ENCODE measurements at regions not wholly inside any gene's neighbourhood (a gene's known extent, or its start where the extent isn't known, plus 50 kb on each side); places are given as distances from the start of the nearest gene placed in this dataset.

DNA sequence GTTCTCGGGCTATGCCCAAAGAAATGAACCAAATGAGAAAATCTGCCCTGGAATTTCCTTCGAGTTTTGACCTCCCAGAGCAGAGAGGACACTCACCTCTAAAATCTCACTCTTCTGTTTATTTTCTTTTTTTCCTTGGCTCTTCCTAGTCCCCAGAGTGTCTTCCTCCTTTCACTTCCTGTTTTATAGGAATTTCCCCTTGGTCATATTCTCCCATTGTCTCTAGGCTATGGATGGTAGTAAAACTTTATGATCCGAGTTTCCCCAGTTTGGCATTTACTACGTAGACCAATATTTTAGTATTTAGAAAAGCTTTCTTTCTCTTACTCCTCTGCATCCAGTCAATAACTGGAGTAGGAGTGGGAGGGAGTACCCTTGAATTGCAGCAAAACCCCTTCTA, 354.5 kb upstream of the ZNF608 start:
- H3K4me3 ChIP-seq (ENCODE audit: low read depth, low read length) = no peak overlapping the region
- no peak for DNase-seq (ENCODE audit: low read depth)

DNA sequence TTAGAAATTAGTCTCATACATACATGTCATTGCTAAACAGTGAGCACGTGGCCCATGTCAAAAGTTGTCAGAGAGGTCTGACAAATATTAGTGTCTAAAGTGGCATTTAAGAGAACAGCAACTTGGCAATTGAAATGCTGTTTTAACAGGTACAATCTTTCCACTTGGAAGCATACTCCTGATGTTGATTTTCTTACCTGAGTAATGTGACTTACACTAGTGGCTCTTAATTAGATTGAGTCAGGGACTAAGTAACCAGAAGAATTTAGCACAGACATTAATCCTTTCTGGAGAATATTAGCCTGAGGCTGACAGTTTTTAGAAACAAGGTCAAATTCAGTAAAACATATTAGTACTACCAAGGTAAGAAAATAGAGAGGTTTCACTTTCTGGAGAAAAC, 357.0 kb upstream of the ZNF608 start:
- H3K4me3 ChIP-seq (ENCODE audit: low read depth, low read length) = no peak overlapping the region
- DNase-seq (ENCODE audit: low read depth) = no peak

DNA sequence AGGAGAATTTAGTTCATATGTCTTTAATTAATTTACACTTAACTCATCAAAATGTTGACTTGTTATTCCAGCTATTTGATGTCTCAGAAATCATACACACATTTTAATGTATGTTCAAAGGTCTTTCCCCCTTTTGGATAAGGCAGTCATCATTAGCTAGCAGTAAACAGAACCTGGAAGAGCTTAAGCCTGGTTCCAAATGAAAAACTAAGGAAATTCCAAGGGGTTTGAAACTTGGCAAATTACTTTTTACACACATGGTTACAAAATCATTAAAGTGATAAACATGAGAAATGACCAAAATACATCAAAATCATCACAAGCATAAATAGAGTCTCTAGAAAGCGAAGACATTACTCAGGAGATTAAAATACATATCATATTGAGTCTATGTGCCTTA, 359.8 kb upstream of the ZNF608 start:
- H3K4me3 ChIP-seq (ENCODE audit: low read depth, low read length) = no peak overlapping the region
- no peak for DNase-seq (ENCODE audit: low read depth)

DNA sequence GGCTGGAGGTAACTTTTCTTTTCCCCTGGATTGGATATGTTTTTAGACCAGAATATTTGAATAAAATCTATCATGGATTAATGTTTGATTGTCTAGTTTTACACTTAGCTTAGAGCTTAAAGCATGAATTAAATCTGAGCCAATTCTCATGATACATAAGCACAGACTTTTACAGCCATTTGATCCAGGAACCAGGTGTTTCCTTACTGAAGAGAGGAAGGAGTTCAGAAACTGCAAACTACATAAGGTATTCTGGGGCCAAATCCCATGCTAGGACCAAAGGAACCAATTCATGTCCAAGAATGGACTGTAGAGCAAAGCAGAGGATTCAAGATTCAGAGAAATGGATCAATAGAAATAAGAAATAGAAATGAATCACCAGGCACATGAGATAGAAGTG, 360.4 kb upstream of the ZNF608 start:
- H3K4me3 ChIP-seq (ENCODE audit: low read depth, low read length) = no peak overlapping the region
- DNase-seq (ENCODE audit: low read depth) = no peak

DNA sequence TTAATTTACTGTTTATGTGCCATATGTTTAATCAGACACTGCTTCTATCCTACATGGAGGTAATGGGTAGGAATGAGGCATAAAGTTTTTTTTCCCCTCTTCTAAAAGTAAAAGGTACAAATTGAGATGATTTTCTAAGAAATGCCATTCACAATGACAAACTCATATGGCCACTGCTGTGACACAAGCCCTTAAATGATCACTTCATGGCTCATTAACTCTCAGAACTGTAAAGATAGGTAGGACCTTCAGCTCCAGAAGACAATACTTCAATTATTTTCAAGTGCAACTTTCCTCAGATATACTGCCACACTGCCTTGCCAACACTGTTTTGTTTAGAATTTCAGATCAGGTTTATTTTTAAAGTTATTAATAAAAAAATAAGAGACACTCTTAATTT, 362.9 kb upstream of the ZNF608 start:
- H3K4me3 ChIP-seq (ENCODE audit: low read depth, low read length) = no peak overlapping the region
- no peak for DNase-seq (ENCODE audit: low read depth)

DNA sequence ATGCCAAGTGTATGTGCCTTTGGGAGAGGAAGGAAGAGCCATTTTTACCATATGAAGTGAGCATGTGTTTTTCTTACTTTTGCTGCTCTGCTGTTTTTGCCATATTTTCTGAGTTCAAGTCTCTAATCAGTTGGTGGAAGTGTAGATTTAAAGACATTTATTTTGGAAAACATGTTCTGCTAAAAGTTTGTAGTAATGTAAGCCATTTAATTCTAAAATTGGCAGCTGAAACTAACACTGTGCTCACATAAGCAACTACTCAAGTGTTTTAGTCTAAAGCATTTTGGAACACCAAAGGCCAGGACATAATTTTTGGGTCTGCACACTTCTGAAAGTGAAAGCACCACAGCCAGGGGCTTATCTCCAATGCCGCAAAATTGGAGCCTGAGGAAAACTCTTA, 363.4 kb upstream of the ZNF608 start:
- no peak overlapping the region for H3K4me3 ChIP-seq (ENCODE audit: low read depth, low read length)
- no peak for DNase-seq (ENCODE audit: low read depth)

DNA sequence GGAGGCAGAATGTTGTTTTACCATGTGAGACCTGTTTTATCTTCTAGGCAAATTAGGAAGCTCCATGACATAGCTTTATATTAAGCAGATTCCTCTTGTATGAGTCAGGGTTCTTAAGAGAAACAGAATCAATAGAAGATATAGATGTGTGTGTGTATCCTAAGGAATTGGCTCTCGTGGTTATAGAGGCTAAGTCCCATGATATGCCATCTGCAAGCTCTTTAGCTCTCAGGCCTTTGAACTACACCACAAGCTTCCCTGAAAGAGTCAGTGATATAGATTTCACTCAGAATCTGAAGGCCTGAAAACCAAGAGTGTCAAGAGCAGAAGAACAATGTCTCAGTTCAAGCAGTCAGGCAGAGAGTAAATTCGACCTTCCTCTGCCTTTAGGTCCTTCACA, 365.8 kb upstream of the ZNF608 start:
- H3K4me3 ChIP-seq (ENCODE audit: low read depth, low read length) = no peak overlapping the region
- DNase-seq (ENCODE audit: low read depth) = peak; percentile 57

DNA sequence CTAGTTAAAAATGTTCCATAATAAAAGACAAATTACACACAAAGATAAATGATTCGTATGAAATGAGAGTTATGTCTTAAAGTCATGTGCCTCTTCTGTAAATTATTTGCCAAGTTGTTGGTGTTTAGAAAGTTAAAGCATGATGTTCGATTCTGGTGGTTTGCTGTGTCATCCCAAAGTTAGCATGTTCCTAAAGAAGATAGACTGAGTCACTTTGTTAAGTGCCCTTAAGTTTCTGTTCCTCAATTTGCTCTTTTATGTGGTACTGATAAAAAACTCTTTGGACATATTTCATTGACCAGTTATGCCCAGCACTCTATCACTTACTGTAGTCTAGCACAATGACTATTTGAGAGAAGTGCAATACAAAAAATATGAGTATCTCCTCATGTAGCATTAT, 366.9 kb upstream of the ZNF608 start:
- no peak for DNase-seq (ENCODE audit: low read depth)
- no peak overlapping the region for H3K4me3 ChIP-seq (ENCODE audit: low read depth, low read length)

DNA sequence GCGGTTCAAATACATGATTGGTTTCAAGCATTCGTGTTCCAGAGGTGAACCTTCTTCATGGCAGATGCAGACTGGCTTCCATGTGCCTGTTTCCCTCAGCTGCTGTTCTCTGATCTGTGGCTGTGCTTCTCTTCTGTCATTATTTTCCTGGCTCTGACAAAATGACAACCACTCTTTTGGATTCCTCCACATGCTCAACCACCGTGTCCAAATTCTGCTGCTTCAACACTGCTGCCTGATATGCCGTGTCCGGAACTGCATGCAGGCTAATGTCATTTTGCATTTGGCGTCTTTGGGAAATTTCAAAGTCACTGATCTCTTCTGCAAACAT, 368.7 kb upstream of the ZNF608 start:
- no peak overlapping the region for H3K4me3 ChIP-seq (ENCODE audit: low read depth, low read length)
- DNase-seq (ENCODE audit: low read depth) = no peak

DNA sequence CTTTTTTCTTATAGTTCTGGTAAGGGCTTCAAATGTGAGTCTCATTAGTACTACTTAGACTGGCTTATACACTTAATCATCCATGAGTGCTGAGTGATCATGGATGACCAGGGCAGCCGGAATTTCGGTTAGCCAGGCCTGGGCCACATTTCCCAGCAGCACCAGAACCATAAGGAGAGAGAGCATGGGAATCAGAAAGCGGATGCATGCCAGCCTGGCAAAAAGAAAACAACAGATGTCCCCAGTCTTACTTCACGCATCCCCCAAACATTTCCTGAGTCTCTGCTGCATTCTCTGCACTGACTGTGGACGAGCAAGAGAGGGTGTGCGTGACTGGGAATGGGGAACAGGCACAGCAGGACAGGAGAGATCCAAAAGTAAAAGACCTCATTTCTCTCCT, 371.1 kb upstream of the ZNF608 start:
- DNase-seq (ENCODE audit: low read depth) = no peak

DNA sequence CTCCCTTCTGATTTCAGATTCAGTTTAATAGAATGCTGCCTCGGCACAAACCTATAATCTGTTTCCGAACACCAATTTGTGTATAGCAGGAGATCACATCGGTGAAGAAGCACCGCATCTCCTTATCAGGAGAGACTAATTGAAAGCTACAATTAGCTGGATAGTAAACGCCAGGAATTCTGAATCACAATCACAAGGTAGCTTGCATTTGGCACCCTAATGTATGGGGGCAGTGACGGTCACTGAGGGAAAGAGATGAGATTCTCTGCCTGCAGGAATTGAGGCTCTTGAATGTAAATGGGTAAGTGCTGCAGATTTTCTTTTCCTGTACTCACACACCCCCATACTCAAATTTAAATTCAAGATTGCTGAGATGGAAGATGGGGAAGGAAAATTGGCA, 373.6 kb upstream of the ZNF608 start:
- no peak overlapping the region for H3K4me3 ChIP-seq (ENCODE audit: low read depth, low read length)
- DNase-seq (ENCODE audit: low read depth) = no peak

More for the DNA sequence above, 371.1 kb upstream of the ZNF608 start:
- H3K4me3 ChIP-seq (ENCODE audit: low read depth, low read length) = no peak overlapping the region

DNA sequence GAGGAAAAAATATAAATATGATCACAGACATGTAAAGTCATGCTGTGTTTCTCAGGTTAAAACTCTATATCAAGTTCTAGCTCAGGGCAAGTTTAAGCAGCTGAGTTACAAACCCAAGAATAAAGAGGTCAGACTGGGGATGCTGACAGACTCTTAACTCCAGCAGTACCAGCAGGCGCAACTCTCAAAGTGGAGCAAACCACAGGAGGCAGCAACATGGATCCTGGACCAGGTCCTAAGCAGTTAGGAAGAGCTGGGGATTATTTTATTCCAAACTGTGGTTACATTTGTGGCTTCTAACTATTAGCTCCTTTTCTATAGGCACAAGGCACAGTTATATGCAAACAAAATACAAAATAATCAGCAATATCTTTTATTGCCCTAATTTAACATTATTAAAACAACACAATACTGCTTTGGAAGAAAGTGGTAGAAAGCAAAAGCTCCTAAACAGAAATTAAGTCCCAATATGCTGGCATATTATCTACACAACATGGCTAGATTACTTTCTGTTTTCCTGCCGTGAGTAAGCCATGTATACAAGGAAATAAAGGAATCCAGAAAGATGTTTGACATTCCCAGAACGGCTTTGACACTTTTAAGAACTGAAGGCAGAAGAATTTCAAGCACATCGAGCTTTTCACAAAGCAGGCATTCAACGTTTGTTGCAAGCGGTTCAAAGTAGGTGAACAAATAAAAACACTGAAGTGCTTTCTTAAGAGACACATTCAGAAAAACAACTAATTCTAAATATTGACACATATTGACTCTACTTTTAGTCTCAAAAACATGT, 378.8 kb upstream of the ZNF608 start:
- H3K4me3 ChIP-seq (ENCODE audit: low read depth, low read length) = no peak overlapping the region
- DNase-seq (ENCODE audit: low read depth) = no peak

DNA sequence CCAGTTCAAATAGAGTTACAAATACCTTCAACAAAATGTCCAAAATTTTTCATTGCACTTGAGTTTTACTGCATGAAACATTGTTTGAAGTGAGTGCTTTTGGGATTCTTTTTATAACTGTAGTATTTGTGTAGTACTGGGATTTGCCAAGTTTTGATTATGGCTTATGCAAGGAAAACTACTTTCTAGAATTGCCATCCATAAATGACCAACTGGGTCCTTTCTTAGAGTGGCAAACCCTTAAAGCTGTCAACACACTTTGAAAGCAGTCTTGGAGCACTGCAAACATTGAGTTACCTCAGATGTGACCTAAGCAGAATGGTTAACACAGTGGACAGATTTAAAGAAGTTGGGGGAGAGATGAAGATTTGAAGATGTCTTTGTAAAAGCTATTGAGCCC, 379.6 kb upstream of the ZNF608 start:
- H3K4me3 ChIP-seq (ENCODE audit: low read depth, low read length) = no peak overlapping the region
- DNase-seq (ENCODE audit: low read depth) = no peak

DNA sequence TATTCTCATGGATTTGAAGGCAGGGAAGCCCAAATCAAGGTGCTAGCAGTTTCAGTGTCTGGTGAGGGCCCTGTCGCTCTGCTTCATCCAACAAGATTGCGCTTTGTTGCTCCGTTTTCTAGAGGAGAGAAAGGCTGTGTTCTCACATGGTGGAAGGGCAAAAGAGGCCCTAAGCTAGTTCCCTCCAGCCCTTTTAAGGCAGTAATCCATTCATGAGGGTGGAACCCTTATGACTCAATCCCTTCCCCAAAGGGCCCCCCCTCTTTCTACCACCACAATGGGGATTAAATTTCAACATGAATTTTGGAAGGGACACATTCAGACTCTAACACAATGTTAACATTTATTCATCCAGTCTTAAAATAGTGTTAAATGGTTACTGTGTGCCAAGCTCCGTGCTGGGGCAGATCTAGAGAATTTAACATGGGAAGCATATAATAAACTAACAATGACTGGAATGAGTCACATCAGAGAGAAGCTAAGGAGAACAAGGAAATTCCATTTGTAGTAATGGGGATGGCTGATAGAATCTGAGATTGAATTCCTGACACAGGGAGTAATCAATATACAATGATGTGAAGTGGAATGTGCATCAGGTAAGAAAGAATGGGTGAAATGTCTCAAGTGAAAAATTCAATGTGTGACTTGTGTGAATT, 382.8 kb upstream of the ZNF608 start:
- no peak overlapping the region for H3K4me3 ChIP-seq (ENCODE audit: low read depth, low read length)
- DNase-seq (ENCODE audit: low read depth) = no peak

DNA sequence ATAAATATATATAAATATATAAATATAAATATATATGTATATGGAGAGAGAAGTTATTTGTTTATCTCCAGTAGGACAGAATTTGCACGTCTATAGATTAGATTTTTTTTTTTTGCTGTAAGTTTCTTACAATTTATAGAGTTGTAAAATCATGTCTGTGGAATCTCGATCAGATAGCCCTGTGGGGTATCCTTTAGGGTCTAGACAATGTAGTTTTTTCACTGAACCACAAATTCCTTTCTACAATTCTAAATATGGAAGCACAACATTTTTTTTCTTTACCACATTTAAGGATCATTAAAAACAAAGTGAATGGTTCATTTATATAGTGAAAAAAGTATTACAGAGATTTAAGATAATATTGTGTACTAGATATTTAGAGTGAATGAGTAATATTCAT, 384.2 kb upstream of the ZNF608 start:
- no peak for DNase-seq (ENCODE audit: low read depth)
- H3K4me3 ChIP-seq (ENCODE audit: low read depth, low read length) = no peak overlapping the region

DNA sequence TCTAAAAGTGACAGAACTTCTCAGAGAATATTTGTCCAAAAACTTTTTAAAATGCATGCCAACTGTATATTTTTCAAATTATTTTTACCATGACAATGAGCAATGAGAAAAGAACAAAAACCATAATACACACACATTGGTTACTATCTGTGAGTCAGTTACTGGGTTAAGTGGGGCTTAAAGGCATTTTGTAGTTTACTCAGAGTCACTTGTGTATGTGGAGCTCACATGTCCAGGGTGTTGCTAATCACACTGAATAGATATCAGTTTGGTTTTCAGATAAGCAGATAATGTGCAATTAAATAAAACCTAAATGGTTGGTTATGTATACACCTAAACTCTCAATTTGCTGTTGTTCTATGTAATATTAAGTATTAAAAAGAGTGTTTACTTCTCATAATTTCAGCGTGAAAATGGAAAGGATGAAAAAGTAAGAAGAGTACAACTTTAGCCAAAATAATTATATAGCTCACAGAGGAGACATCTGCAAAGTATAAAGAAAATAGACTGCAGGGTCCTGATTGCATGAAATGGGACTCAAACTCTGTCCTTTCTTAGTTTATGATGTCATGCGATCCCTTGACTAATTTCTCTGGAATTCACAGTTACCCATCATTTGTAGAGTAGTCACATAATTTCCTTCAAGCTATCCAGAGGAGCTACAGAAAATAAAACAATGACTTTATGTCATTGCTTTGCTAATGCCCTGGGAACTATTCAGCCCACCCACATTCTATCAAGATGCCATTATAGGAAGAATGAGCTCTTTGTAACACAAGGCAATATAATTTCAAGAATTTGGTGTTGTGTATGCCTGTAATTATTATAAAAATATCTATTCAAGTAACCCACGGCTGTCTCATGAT, 388.0 kb upstream of the ZNF608 start:
- DNase-seq (ENCODE audit: low read depth) = peak; percentile 81
- H3K4me3 ChIP-seq (ENCODE audit: low read depth, low read length) = no peak overlapping the region

DNA sequence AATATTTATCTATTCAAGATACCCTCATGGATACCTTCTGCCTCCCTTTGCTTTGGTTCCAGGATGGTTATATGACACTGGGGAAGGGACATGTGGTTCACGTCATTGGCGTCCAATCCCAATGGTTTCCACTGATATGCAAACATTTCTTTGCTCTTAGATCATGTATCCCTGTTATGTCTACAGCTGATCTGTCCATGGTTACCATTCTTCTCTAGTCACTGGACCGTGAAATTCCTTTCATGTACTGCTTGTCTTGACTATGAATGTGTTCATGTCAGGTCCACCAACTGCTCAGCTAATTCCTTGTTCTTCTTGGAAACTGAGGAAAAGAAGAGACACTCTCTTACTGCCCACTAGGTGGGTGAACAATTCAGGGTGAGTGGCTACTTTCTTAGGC, 391.1 kb upstream of the ZNF608 start:
- DNase-seq (ENCODE audit: low read depth) = no peak
- no peak overlapping the region for H3K4me3 ChIP-seq (ENCODE audit: low read depth, low read length)

DNA sequence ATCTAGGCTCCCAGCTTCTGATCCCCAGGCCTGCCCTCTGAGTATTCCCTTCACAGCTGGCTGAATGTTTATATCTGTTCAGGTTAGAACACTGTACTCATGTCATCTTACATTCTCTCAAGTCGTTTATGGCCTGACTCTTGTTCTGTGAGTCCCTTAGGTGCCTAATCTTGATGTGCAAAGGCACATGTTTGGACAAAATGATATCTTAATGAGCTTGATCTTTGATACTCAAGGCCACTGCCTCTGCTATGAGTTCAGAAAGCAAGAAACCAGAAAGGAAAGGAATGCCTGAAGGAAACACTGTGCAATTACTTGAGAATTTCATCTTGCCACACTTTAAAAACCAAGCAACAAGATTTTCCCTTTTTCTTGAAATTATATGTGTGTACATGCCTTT, 391.8 kb upstream of the ZNF608 start:
- DNase-seq (ENCODE audit: low read depth) = no peak
- no peak overlapping the region for H3K4me3 ChIP-seq (ENCODE audit: low read depth, low read length)

DNA sequence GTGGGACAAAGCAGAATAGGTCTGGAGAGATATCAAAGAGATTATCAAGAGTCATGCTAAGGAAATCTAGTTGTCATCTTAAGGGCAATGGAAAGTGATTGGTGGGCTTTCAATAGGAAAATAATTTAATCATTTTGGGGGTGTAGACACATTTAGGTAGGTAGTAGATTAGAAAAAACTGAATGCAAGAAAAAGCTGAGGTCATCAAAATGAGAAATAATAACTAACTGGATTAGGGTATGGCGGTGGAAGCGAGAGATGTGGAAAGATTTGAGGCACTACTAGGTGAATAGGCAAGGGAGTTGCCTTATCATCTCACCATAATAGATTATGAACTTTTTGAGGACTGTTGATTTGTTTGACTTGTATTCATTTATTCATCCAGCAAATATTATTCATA, 393.2 kb upstream of the ZNF608 start:
- DNase-seq (ENCODE audit: low read depth) = no peak
- H3K4me3 ChIP-seq (ENCODE audit: low read depth, low read length) = no peak overlapping the region

DNA sequence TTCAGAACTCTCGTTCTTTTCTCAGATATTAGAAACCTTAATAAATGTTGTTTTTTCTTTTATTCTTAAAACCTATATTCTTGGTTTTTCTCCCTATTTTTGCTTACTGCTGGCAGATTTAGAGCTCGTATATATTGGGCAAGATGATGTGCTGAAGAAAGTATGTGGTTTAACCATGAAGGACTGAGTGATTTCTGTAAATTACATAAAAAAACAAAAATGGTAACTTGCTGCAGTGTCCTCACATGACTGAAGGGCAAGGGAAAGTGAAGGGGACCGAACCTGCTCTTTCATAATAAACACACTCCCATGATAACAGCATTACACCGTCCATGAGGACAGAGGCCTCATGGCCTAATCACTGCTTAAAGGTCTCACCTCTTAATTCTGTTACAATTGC, 393.8 kb upstream of the ZNF608 start:
- DNase-seq (ENCODE audit: low read depth) = no peak

DNA sequence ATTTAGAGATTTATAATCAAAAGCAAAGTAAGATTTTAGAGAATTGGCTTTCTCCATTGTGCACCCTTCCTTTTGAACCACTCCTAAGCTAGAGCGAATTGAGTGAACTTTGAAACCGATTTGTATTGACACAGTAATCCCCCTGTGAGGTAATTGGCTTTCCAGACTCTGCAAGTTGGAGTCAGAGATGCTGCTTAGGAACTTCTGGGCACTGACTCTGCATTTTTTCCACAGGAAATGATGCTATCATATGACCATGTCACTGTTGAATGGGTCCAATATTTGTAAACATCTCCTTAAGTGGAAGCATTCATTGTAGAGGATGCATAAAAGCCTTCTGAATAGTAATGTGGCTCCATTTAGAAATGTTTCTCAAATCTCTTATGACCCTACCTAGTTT, 394.4 kb upstream of the ZNF608 start:
- peak; percentile 82 for DNase-seq (ENCODE audit: low read depth)
- no peak overlapping the region for H3K4me3 ChIP-seq (ENCODE audit: low read depth, low read length)

More for the DNA sequence above, 393.8 kb upstream of the ZNF608 start:
- no peak overlapping the region for H3K4me3 ChIP-seq (ENCODE audit: low read depth, low read length)

All from skeletal muscle cell (primary cell).